HepG2 (cell line): ENCODE measurements at regions not wholly inside any gene's neighbourhood (a gene's known extent, or its start where the extent isn't known, plus 50 kb on each side); places are given as distances from the start of the nearest gene placed in this dataset.

ENCODE experiments used
- MTA1 ChIP-seq: sonication (generic); formaldehyde crosslinking; IDR thresholded peaks from 2 replicates; pipeline ENCODE4 v1.4.0; 2020; ENCODE audit warnings: missing genetic modification reagents, mild to moderate bottlenecking, borderline replicate concordance
- NR2F1 ChIP-seq, 2 experiments: fragments of 450-650 bp in 1 of 2; formaldehyde crosslinking in 1 of 2; IDR thresholded peaks; 2 replicates each; pipeline versions ENCODE4 v1.5.0 to v1.6.1; 2016 to 2020; ENCODE audit warnings: mild to moderate bottlenecking in 1 of 2, missing compliant biosample characterization in 1 of 2, missing genetic modification reagents in 1 of 2, moderate library complexity in 1 of 2
- TF ChIP-seq, protein P1 (sequence below): sonication (generic); formaldehyde crosslinking; IDR thresholded peaks from 2 replicates; pipeline ENCODE4 v1.5.0; 2020; ENCODE audit warnings: mild to moderate bottlenecking, missing genetic modification reagents, moderate library complexity

DNA sequence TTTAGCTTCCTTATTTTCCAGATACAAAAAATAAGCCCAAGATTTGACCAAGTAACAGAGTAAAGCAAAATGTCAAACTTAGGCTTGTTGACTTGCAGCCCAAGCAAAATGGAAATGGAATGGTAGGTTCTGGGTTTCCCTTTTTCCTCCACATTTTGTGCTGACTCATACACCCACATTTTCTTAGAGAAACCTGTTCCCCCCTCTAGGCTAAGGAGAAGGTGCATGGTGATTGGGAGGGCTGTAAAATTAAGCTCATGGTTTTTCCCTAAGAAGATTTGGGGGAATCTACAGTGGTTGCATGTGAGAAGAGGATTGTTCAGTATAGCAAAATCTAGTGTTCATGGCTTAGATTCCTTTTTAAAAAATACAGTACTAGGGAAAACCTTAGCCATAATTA is 127.4 kb downstream of the ARL4A start:
- TF ChIP-seq NR2F1 (CRISPR knock-in tag; IDR thresholded peaks at IDR 0.05) (no peak), MTA1 (CRISPR knock-in tag) (no peak)
- TF ChIP-seq, protein P1, sequence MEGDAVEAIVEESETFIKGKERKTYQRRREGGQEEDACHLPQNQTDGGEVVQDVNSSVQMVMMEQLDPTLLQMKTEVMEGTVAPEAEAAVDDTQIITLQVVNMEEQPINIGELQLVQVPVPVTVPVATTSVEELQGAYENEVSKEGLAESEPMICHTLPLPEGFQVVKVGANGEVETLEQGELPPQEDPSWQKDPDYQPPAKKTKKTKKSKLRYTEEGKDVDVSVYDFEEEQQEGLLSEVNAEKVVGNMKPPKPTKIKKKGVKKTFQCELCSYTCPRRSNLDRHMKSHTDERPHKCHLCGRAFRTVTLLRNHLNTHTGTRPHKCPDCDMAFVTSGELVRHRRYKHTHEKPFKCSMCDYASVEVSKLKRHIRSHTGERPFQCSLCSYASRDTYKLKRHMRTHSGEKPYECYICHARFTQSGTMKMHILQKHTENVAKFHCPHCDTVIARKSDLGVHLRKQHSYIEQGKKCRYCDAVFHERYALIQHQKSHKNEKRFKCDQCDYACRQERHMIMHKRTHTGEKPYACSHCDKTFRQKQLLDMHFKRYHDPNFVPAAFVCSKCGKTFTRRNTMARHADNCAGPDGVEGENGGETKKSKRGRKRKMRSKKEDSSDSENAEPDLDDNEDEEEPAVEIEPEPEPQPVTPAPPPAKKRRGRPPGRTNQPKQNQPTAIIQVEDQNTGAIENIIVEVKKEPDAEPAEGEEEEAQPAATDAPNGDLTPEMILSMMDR (CRISPR knock-in tag) = no peak
